ENCODE measurements at regions not wholly inside any gene's neighbourhood (a gene's known extent, or its start where the extent isn't known, plus 50 kb on each side); places are given as distances from the start of the nearest gene placed in this dataset.
A peak's percentile ranks its signal among the peaks of the same experiment; 100 is the strongest.

GRCh38 chr2:2848621-2849333, 517.7 kb upstream of the MYT1L start:
- Histone ChIP-seq H3K27me3 (ENCODE audit: insufficient read depth, low read length, poor library complexity, severe bottlenecking) (no peaks in the 10 kb centered on the region), H3K36me3 (ENCODE audit: insufficient read depth, low read length) (no peaks in the 10 kb centered on the region), H3K4me3 (ENCODE audit: low read length) (no peak overlapping the region), H3K4me1 (ENCODE audit: insufficient read depth, low read length) (no peaks in the 10 kb centered on the region), H3K9me3 (ENCODE audit: low read length) (no peaks in the 10 kb centered on the region), H3K27ac (ENCODE audit: low read depth, low read length) (no peak overlapping the region)
- no peak for DNase-seq
- ChIA-PET POLR2A (no interaction called here), CTCF (no interaction called here)
- H3K27me3 Mint-ChIP-seq = no peaks in the 10 kb centered on the region
- H3K4me3 Mint-ChIP-seq = no peak overlapping the region
- H3K27ac Mint-ChIP-seq = no peak overlapping the region
- no peaks in the 10 kb centered on the region for H3K36me3 Mint-ChIP-seq
- no peaks in the 10 kb centered on the region for H3K4me1 Mint-ChIP-seq
- H3K9me3 Mint-ChIP-seq = no peaks in the 10 kb centered on the region

DNA sequence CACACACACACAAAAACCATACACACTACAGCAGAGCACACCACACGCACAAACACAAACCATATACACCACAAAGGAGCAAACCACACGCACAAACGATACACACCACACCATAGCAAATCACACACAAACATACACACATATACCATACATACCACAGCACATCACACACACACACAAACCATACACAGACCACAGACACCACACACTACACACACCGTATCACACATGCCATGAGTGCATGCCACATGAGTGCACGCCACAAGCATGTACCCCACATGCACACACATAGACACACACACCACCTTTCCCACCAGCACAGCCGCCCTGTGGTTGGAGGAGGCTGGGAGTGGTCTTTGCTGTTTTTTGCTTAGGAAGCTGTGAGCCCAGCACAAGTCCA, 517.1 kb upstream of the MYT1L start:
- H3K4me3 ChIP-seq (ENCODE audit: low read length) = no peak overlapping the region
- CTCF ChIA-PET = no interaction called here
- Mint-ChIP-seq H3K4me3 (no peak overlapping the region), H3K4me1 (no peaks in the 10 kb centered on the region), H3K36me3 (no peaks in the 10 kb centered on the region), H3K9me3 (no peaks in the 10 kb centered on the region), H3K27ac (no peak overlapping the region), H3K27me3 (no peaks in the 10 kb centered on the region)
- no peak for DNase-seq
- no peaks in the 10 kb centered on the region for H3K9me3 ChIP-seq (ENCODE audit: low read length)
- no peaks in the 10 kb centered on the region for H3K36me3 ChIP-seq (ENCODE audit: insufficient read depth, low read length)
- no peak overlapping the region for H3K27ac ChIP-seq (ENCODE audit: low read depth, low read length)
- POLR2A ChIA-PET = no interaction called here
- no peaks in the 10 kb centered on the region for H3K4me1 ChIP-seq (ENCODE audit: insufficient read depth, low read length)
- no peaks in the 10 kb centered on the region for H3K27me3 ChIP-seq (ENCODE audit: insufficient read depth, low read length, poor library complexity, severe bottlenecking)

- no peaks in the 10 kb centered on the region for H3K36me3 ChIP-seq (ENCODE audit: insufficient read depth, low read length)
- Mint-ChIP-seq H3K36me3 (no peaks in the 10 kb centered on the region), H3K4me1 (no peaks in the 10 kb centered on the region), H3K27ac (no peak overlapping the region), H3K27me3 (no peaks in the 10 kb centered on the region), H3K4me3 (no peak overlapping the region), H3K9me3 (no peaks in the 10 kb centered on the region)
- no peaks in the 10 kb centered on the region for H3K4me1 ChIP-seq (ENCODE audit: insufficient read depth, low read length)
- H3K27ac ChIP-seq (ENCODE audit: low read depth, low read length) = no peak overlapping the region
- H3K9me3 ChIP-seq (ENCODE audit: low read length) = no peaks in the 10 kb centered on the region
- H3K27me3 ChIP-seq (ENCODE audit: insufficient read depth, low read length, poor library complexity, severe bottlenecking) = no peaks in the 10 kb centered on the region
- POLR2A ChIA-PET = no interaction called here
- CTCF ChIA-PET = no interaction called here
- H3K4me3 ChIP-seq (ENCODE audit: low read length) = no peak overlapping the region
- DNase-seq = no peak
Observed at GRCh38 chr2:2847209-2847676, 516.2 kb upstream of the MYT1L start.

DNA sequence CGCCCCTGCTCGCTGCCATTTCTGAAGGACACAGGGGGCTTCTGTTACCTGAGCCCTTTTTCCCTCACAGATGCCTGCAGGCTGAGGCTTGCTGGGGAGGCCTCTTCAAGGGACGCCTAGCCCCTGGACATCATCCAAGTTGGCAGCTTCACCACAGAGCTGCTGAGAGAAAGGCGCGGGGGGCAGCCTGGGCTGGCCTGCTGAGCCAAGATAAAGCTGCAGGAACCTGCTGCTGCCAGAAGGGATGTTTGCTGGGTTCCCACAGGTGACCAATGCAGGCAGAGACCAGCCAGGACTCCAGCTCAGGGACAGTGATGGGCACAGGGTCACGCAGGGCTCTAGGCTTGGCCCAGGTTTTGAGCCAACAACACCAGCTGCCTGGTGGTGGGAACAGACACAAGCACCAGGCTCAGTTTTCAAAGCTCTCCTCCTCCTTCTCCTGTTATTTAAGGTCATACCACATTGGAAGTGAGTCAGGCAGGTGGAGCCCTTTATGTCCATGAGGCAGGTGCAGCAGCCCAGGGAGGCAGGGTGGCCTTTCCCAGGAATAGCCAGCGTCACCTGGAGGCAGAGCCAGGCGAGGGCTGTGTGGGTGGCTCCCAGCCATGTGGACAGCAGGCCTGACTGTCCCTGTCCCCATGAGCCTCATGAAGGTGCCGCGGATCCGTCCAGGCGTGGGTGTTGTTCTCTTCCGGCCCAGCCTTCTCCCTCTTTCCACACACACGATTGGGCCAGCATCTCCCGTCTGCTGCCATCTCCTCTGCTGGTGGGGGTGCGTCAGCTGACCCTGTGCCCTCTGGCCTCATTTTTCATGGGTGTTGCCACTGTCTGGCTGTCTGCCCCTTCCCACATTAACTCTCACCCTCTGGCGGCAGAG, 515.5 kb upstream of the MYT1L start:
- no peaks in the 10 kb centered on the region for H3K27me3 Mint-ChIP-seq
- ChIA-PET CTCF (no interaction called here), POLR2A (no interaction called here)
- DNase-seq = no peak
- Histone ChIP-seq H3K9me3 (ENCODE audit: low read length) (no peaks in the 10 kb centered on the region), H3K27me3 (ENCODE audit: insufficient read depth, low read length, poor library complexity, severe bottlenecking) (no peaks in the 10 kb centered on the region), H3K27ac (ENCODE audit: low read depth, low read length) (no peak overlapping the region), H3K4me3 (ENCODE audit: low read length) (no peak overlapping the region), H3K4me1 (ENCODE audit: insufficient read depth, low read length) (no peaks in the 10 kb centered on the region), H3K36me3 (ENCODE audit: insufficient read depth, low read length) (no peaks in the 10 kb centered on the region)
- H3K4me1 Mint-ChIP-seq = no peaks in the 10 kb centered on the region
- no peak overlapping the region for H3K4me3 Mint-ChIP-seq
- H3K9me3 Mint-ChIP-seq = no peaks in the 10 kb centered on the region
- no peak overlapping the region for H3K27ac Mint-ChIP-seq
- no peaks in the 10 kb centered on the region for H3K36me3 Mint-ChIP-seq

GRCh38 chr2:2845806-2846315, 514.8 kb upstream of the MYT1L start:
- POLR2A ChIA-PET = no interaction called here
- H3K27me3 Mint-ChIP-seq = no peaks in the 10 kb centered on the region
- H3K27ac Mint-ChIP-seq = peak overlapping the region in 1 of 8 donors; percentile 47
- Histone ChIP-seq H3K27ac (ENCODE audit: low read depth, low read length) (no peak overlapping the region), H3K4me1 (ENCODE audit: insufficient read depth, low read length) (no peaks in the 10 kb centered on the region), H3K4me3 (ENCODE audit: low read length) (no peak overlapping the region), H3K27me3 (ENCODE audit: insufficient read depth, low read length, poor library complexity, severe bottlenecking) (no peaks in the 10 kb centered on the region), H3K36me3 (ENCODE audit: insufficient read depth, low read length) (no peaks in the 10 kb centered on the region), H3K9me3 (ENCODE audit: low read length) (no peaks in the 10 kb centered on the region)
- no peaks in the 10 kb centered on the region for H3K4me1 Mint-ChIP-seq
- no peak overlapping the region for H3K4me3 Mint-ChIP-seq
- H3K36me3 Mint-ChIP-seq = no peaks in the 10 kb centered on the region
- no peaks in the 10 kb centered on the region for H3K9me3 Mint-ChIP-seq
- CTCF ChIA-PET = no interaction called here
- no peak for DNase-seq

DNA sequence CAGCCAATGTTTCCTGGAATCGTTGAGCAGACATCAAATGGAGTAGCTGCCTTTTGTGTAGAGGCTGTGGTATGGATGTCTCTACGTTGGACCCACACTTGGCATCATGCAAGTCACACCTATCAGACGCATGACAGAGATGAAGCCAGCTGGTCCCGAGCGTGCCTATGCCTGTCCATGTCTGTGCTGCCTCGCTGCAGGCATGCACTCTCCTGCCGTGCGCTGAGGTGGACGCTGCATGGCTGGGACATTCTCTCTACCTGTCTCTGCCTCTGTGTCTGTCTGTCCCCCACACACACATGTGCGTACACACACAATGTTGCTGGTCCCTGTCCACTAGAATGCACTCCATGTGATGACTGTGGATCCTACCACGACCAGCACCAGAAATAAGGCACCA, 514.2 kb upstream of the MYT1L start:
- Histone ChIP-seq H3K4me3 (ENCODE audit: low read length) (no peak overlapping the region), H3K27me3 (ENCODE audit: insufficient read depth, low read length, poor library complexity, severe bottlenecking) (no peaks in the 10 kb centered on the region), H3K9me3 (ENCODE audit: low read length) (no peaks in the 10 kb centered on the region), H3K27ac (ENCODE audit: low read depth, low read length) (no peak overlapping the region), H3K4me1 (ENCODE audit: insufficient read depth, low read length) (no peaks in the 10 kb centered on the region), H3K36me3 (ENCODE audit: insufficient read depth, low read length) (no peaks in the 10 kb centered on the region)
- H3K9me3 Mint-ChIP-seq = no peaks in the 10 kb centered on the region
- no peak for DNase-seq
- POLR2A ChIA-PET = no interaction called here
- CTCF ChIA-PET = no interaction called here
- H3K4me1 Mint-ChIP-seq = no peaks in the 10 kb centered on the region
- no peaks in the 10 kb centered on the region for H3K27me3 Mint-ChIP-seq
- H3K4me3 Mint-ChIP-seq = no peak overlapping the region
- H3K36me3 Mint-ChIP-seq = no peaks in the 10 kb centered on the region
- H3K27ac Mint-ChIP-seq = no peak overlapping the region

DNA sequence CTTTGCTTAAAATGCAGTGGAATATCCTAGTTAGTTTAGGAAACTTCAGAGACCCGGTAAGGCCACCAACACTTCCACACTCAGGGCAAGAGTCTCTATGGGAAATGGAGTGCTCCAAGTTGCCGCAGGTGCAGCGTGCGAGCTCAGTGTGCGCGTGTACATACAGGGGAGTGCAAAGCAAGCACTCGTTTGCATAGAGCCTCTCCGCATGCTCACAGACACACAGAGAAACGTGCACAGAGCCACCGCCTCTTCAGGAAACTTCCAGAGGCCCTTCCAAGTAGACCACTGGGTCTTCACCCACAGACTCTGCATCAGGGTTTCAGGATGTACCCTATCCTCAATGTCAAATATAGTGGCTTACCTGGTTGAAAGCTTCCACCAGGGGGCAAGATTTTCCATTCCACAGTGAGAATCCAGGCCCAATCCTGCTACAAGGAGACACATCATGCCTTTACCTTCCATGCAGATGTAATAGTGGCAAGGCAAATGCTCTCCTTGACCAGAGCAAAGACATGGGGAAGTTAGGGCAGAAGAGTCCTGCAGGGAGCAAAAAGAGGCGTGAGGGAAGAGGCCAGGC, 513.0 kb upstream of the MYT1L start:
- no peak for DNase-seq
- H3K27me3 Mint-ChIP-seq = no peaks in the 10 kb centered on the region
- no peaks in the 10 kb centered on the region for H3K4me1 ChIP-seq (ENCODE audit: insufficient read depth, low read length)
- H3K27me3 ChIP-seq (ENCODE audit: insufficient read depth, low read length, poor library complexity, severe bottlenecking) = no peaks in the 10 kb centered on the region
- H3K9me3 Mint-ChIP-seq = no peaks in the 10 kb centered on the region
- no peak overlapping the region for H3K4me3 ChIP-seq (ENCODE audit: low read length)
- ChIA-PET CTCF (no interaction called here), POLR2A (no interaction called here)
- no peaks in the 10 kb centered on the region for H3K4me1 Mint-ChIP-seq
- no peaks in the 10 kb centered on the region for H3K36me3 Mint-ChIP-seq
- H3K9me3 ChIP-seq (ENCODE audit: low read length) = no peaks in the 10 kb centered on the region
- H3K27ac Mint-ChIP-seq = no peak overlapping the region
- H3K4me3 Mint-ChIP-seq = no peak overlapping the region
- no peak overlapping the region for H3K27ac ChIP-seq (ENCODE audit: low read depth, low read length)
- H3K36me3 ChIP-seq (ENCODE audit: insufficient read depth, low read length) = no peaks in the 10 kb centered on the region

DNA sequence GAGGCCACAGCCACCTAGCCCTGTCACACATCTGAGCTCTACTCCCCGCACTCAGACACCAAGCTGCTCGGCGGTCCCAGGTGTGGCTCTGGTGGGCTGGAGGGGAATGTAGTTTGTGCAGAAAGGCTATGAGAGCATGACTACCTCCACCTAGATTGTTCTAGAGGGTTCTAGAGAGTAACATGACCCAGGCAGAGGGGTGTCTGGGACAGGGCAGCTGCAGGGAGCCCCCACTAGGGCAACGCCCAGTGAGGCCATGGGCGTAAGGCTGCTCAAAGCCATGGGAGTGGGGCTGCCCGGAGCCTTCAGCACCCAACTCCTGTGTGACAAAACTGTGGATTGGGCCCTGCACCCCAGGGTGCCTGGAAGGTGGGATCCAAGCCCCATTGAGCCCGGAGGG, 511.4 kb upstream of the MYT1L start:
- H3K27ac Mint-ChIP-seq = no peak overlapping the region
- H3K9me3 Mint-ChIP-seq = peaks cover 0 to 2% (median 0%) of the 10 kb centered on the region in 5 donors
- POLR2A ChIA-PET = no interaction called here

More for the DNA sequence above, 511.4 kb upstream of the MYT1L start:
- H3K4me1 ChIP-seq (ENCODE audit: insufficient read depth, low read length) = no peaks in the 10 kb centered on the region
- no peak for DNase-seq
- no peaks in the 10 kb centered on the region for H3K27me3 ChIP-seq (ENCODE audit: insufficient read depth, low read length, poor library complexity, severe bottlenecking)
- Mint-ChIP-seq H3K4me1 (no peaks in the 10 kb centered on the region), H3K4me3 (no peak overlapping the region), H3K27me3 (no peaks in the 10 kb centered on the region), H3K36me3 (no peaks in the 10 kb centered on the region)
- CTCF ChIA-PET = no interaction called here
- no peak overlapping the region for H3K27ac ChIP-seq (ENCODE audit: low read depth, low read length)
- no peaks in the 10 kb centered on the region for H3K36me3 ChIP-seq (ENCODE audit: insufficient read depth, low read length)
- no peaks in the 10 kb centered on the region for H3K9me3 ChIP-seq (ENCODE audit: low read length)
- no peak overlapping the region for H3K4me3 ChIP-seq (ENCODE audit: low read length)
